A673 (cell line): ENCODE measurements at regions not wholly inside any gene's neighbourhood (a gene's known extent, or its start where the extent isn't known, plus 50 kb on each side); places are given as distances from the start of the nearest gene placed in this dataset.
A peak's percentile ranks its signal among the peaks of the same experiment; 100 is the strongest.

ENCODE experiments used
- BruUV-seq: library from RNA; stranded (reverse); fragments of 400-500 nt; replicated peaks from 2 replicates; lab custom pipeline; 2021; lab: Mats Ljungman, UMichigan
- CTCF ChIA-PET: fragments of 300-600 bp; sonication (Branson Sonifier 250); formaldehyde crosslinking; loops from one replicate; lab custom pipeline; 2022; ENCODE audit warnings: antibody characterized with exemption; lab: Charles Lee
- POLR2A ChIA-PET: fragments of 300-600 bp; sonication (Branson Sonifier 250); formaldehyde crosslinking; loops from one replicate; lab custom pipeline; 2022; ENCODE audit warnings: antibody characterized with exemption; ENCODE audit not compliant: low non-redundant PET; lab: Charles Lee
- DNase-seq: peaks from one replicate; pipeline ENCODE4 v3.0.0-alpha.2; 2015; ENCODE audit warnings: low spot score
- H3K27ac ChIP-seq: fragments of 200-600 bp; sonication (generic); 2 replicates; pipeline ENCODE4 v1.5.1; 2016; ENCODE audit warnings: mixed run types, low read depth, mild to moderate bottlenecking, mixed read lengths, antibody characterized with exemption, low read length; ENCODE audit not compliant: poor library complexity, severe bottlenecking
- H3K27me3 ChIP-seq: fragments of 200-600 bp; sonication (generic); replicated peaks from 2 replicates; pipeline ENCODE4 v1.6.1; 2017; ENCODE audit warnings: mixed run types, low read depth, mild to moderate bottlenecking, mixed read lengths, antibody characterized with exemption, low read length; ENCODE audit not compliant: insufficient read depth, poor library complexity
- H3K36me3 ChIP-seq: fragments of 200-600 bp; sonication (generic); 2 replicates; pipeline ENCODE4 v1.6.1; 2016; ENCODE audit warnings: mixed run types, mild to moderate bottlenecking, mixed read lengths, antibody characterized with exemption, low read length; ENCODE audit not compliant: insufficient read depth, poor library complexity, severe bottlenecking
- H3K4me1 ChIP-seq: fragments of 200-600 bp; sonication (generic); 2 replicates; pipeline ENCODE4 v1.6.1; 2017; ENCODE audit warnings: mixed run types, mild to moderate bottlenecking, mixed read lengths, antibody characterized with exemption, low read length; ENCODE audit not compliant: insufficient read depth, poor library complexity, severe bottlenecking
- H3K4me3 ChIP-seq: fragments of 200-600 bp; sonication (generic); 2 replicates; pipeline ENCODE4 v1.5.1; 2016; ENCODE audit warnings: low read depth, mixed run types, mild to moderate bottlenecking, mixed read lengths, low read length; ENCODE audit not compliant: poor library complexity, severe bottlenecking
- H3K9me3 ChIP-seq: fragments of 200-600 bp; sonication (generic); 2 replicates; pipeline ENCODE4 v1.6.1; 2016; ENCODE audit warnings: mixed run types, low read depth, mild to moderate bottlenecking, mixed read lengths, antibody characterized with exemption, low read length; ENCODE audit not compliant: poor library complexity, severe bottlenecking
- CTCF ChIP-seq: fragments of 300-800, 200-600 bp; sonication (generic); conservative IDR thresholded peaks from 2 replicates; pipeline ENCODE4 v1.5.1; 2017; ENCODE audit warnings: low read depth, mild to moderate bottlenecking, antibody characterized with exemption, low read length, moderate library complexity, mixed read lengths
- EZH2 ChIP-seq: fragments of 200-600 bp; sonication (generic); IDR thresholded peaks from 2 replicates; pipeline ENCODE4 v1.6.1; 2017; ENCODE audit warnings: borderline replicate concordance, low read depth, mild to moderate bottlenecking, mixed read lengths, antibody characterized with exemption, low read length; ENCODE audit not compliant: poor library complexity, severe bottlenecking
- intact Hi-C: fragments of 100-400 bp; cut with micrococcal nuclease; formaldehyde crosslinking; loops from one replicate; pipeline ENCODE4 v1.10.0; 2022; ENCODE audit not compliant: unreplicated experiment

GRCh38 chr20:60403105-60403741 is 445.0 kb downstream of the CDH26 start:
- peak; percentile 3 for DNase-seq
- Histone ChIP-seq H3K27me3 (no peaks in the 10 kb centered on the region), H3K27ac (no peak overlapping the region), H3K4me1 (no peaks in the 10 kb centered on the region), H3K36me3 (no peaks in the 10 kb centered on the region), H3K4me3 (no peak overlapping the region), H3K9me3 (no peaks in the 10 kb centered on the region)
- CTCF ChIA-PET, result no interaction called here
- TF ChIP-seq EZH2, result no peak
- TF ChIP-seq CTCF, result no peak
- no TSS peak for BruUV-seq
- intact Hi-C loops, result no loop called here
- POLR2A ChIA-PET, result no interaction called here

- H3K27ac ChIP-seq, result no peak overlapping the region
- H3K36me3 ChIP-seq, result no peaks in the 10 kb centered on the region
- POLR2A ChIA-PET, result no interaction called here
- H3K4me3 ChIP-seq, result no peak overlapping the region
- no peak for DNase-seq
- TF ChIP-seq EZH2 (no peak), CTCF (no peak)
- CTCF ChIA-PET, result no interaction called here
- intact Hi-C loops, result no loop called here
- no peaks in the 10 kb centered on the region for H3K4me1 ChIP-seq
- H3K9me3 ChIP-seq, result no peaks in the 10 kb centered on the region
- no TSS peak for BruUV-seq
- no peaks in the 10 kb centered on the region for H3K27me3 ChIP-seq
These were observed 449.0 kb downstream of the CDH26 start for GRCh38 chr20:60407011-60407771.

GRCh38 chr20:60407938-60408337 is 449.7 kb downstream of the CDH26 start:
- BruUV-seq, result no TSS peak
- H3K4me1 ChIP-seq, result no peaks in the 10 kb centered on the region
- H3K4me3 ChIP-seq, result no peak overlapping the region
- no peaks in the 10 kb centered on the region for H3K27me3 ChIP-seq
- no peak for DNase-seq
- TF ChIP-seq CTCF, result no peak
- TF ChIP-seq EZH2, result no peak
- H3K9me3 ChIP-seq, result no peaks in the 10 kb centered on the region
- H3K36me3 ChIP-seq, result no peaks in the 10 kb centered on the region
- CTCF ChIA-PET, result no interaction called here
- no peak overlapping the region for H3K27ac ChIP-seq
- intact Hi-C loops, result no loop called here
- POLR2A ChIA-PET, result no interaction called here
